K562 (cell line): ENCODE measurements at regions not wholly inside any gene's neighbourhood (a gene's known extent, or its start where the extent isn't known, plus 50 kb on each side); places are given as distances from the start of the nearest gene placed in this dataset.

Experiments used
- ATAC-seq: fragments of 200-7000 bp; cut with Tn5 transposase; 3 replicates; pipeline ENCODE4 v1.9.1; 2020; ENCODE audit warnings: moderate library complexity
- BruUV-seq: library from RNA; stranded (reverse); fragments of 400-500 nt; replicated peaks from 2 replicates; lab custom pipeline; 2021; lab: Mats Ljungman, UMichigan
- CTCF ChIA-PET: fragments of 300-600 bp; formaldehyde crosslinking; extraction: SDS; loops from one replicate; lab custom pipeline; 2021; ENCODE audit warnings: low intra/inter-chr PET ratio; lab: Yijun Ruan, JAX
- POLR2A ChIA-PET: fragments of 300-600, 350-650 bp; sonication (Branson Sonifier 250); formaldehyde crosslinking; extraction: SDS; loops from one replicate; lab custom pipeline; 2021; ENCODE audit warnings: antibody characterized with exemption, inconsistent platforms; lab: Yijun Ruan, JAX
- DNase-seq, 4 experiments: peaks; one replicate each; pipeline versions ENCODE4 v3.0.0 to v3.0.0-alpha.2; 2011 to 2018; ENCODE audit warnings: low spot score in 3 of 4, mixed read lengths in 3 of 4; ENCODE audit errors: extremely low read depth in 1 of 4
- FAIRE-seq: peaks from 2 replicates; lab custom pipeline; 2011; peaks lifted over from hg19 to GRCh38; lab: Jason Lieb, UNC
- H2AFZ ChIP-seq: 2 replicates; pipeline ENCODE4 v1.6.0; 2011; ENCODE audit warnings: low read depth, low read length, control low read depth, inconsistent platforms
- H3K27ac ChIP-seq: fragments of 200-600 bp; 3 replicates; pipeline ENCODE4 v1.8.0; 2011; ENCODE audit warnings: low read depth, mild to moderate bottlenecking, control low read depth, inconsistent platforms, low read length, moderate library complexity, mixed read lengths; ENCODE audit errors: extremely low read depth
- H3K27me3 ChIP-seq, 2 experiments: fragments of 300-600 bp in 1 of 2; 2 replicates in 1 of 2; 3 replicates in 1 of 2; pipeline versions ENCODE4 v1.6.0 to v1.8.0; 2011; ENCODE audit warnings: inconsistent platforms in 2 of 2, low read length in 2 of 2, mild to moderate bottlenecking in 1 of 2, mixed read lengths in 1 of 2, moderate library complexity in 1 of 2; ENCODE audit not compliant: control insufficient read depth in 2 of 2, insufficient read depth in 2 of 2
- H3K36me3 ChIP-seq: fragments of 300-600 bp; 3 replicates; pipeline ENCODE4 v1.8.0; 2011; ENCODE audit warnings: mild to moderate bottlenecking, low read length, inconsistent platforms; ENCODE audit not compliant: control insufficient read depth, insufficient read depth
- H3K4me1 ChIP-seq, 2 experiments: fragments of 200-600 bp in 1 of 2; replicated peaks in 1 of 2; 2 replicates in 1 of 2; 3 replicates in 1 of 2; pipeline versions ENCODE4 v1.5.1 to v1.8.0; 2011; ENCODE audit warnings: inconsistent platforms in 2 of 2, low read length in 2 of 2, mild to moderate bottlenecking in 1 of 2, mixed read lengths in 1 of 2, moderate library complexity in 1 of 2; ENCODE audit not compliant: control insufficient read depth in 2 of 2, insufficient read depth in 2 of 2
- H3K4me2 ChIP-seq: 2 replicates; pipeline ENCODE4 v1.6.1; 2011; ENCODE audit warnings: low read length, control low read depth, inconsistent platforms, mixed read lengths; ENCODE audit not compliant: insufficient read depth
- H3K4me3 ChIP-seq: fragments of 200-600 bp; sonication (generic), shearing (Covaris generic); 2 replicates; pipeline ENCODE4 v1.5.1; 2016; ENCODE audit warnings: control low read depth, inconsistent platforms
- H3K79me2 ChIP-seq: fragments of 200-600 bp; 3 replicates; pipeline ENCODE4 v1.8.0; 2011; ENCODE audit warnings: low read length, inconsistent platforms; ENCODE audit not compliant: control insufficient read depth, insufficient read depth
- H3K9ac ChIP-seq, 2 experiments: 2 replicates each; pipeline versions ENCODE4 v1.6.0 to v1.6.1; 2011; ENCODE audit warnings: low read depth in 2 of 2, low read length in 2 of 2, control low read depth in 1 of 2, inconsistent platforms in 1 of 2, mild to moderate bottlenecking in 1 of 2, mixed read lengths in 1 of 2; ENCODE audit not compliant: insufficient read depth in 1 of 2
- H3K9me1 ChIP-seq: one replicate; pipeline ENCODE4 v1.6.0; 2011; ENCODE audit warnings: inconsistent platforms, mild to moderate bottlenecking, low read length, moderate library complexity; ENCODE audit not compliant: control insufficient read depth, insufficient read depth
- H3K9me3 ChIP-seq: replicated peaks from 2 replicates; pipeline ENCODE4 v1.5.1; 2011; ENCODE audit warnings: low read depth, low read length, inconsistent platforms; ENCODE audit not compliant: control insufficient read depth, insufficient read depth
- H4K20me1 ChIP-seq: replicated peaks from 2 replicates; pipeline ENCODE4 v1.6.1; 2011; ENCODE audit warnings: low read length, inconsistent platforms, mixed read lengths; ENCODE audit not compliant: control insufficient read depth, insufficient read depth
- GMEB1 ChIP-seq: fragments of 250-450 bp; sonication (Bioruptor Pico); IDR thresholded peaks from 2 replicates; pipeline ENCODE4 v1.4.0; 2020; ENCODE audit warnings: mild to moderate bottlenecking
- HDAC2 ChIP-seq: fragments of 450-650 bp; IDR thresholded peaks from 2 replicates; pipeline ENCODE4 v1.6.1; 2016; ENCODE audit warnings: mild to moderate bottlenecking
- KAT8 ChIP-seq: fragments of 450-650 bp; IDR thresholded peaks from 2 replicates; pipeline ENCODE4 v1.6.1; 2016; ENCODE audit warnings: low read depth, mild to moderate bottlenecking
- KDM5B ChIP-seq: fragments of 200-600 bp; sonication (generic); IDR thresholded peaks from 2 replicates; pipeline ENCODE4 v1.6.1; 2012; ENCODE audit warnings: low read depth, mild to moderate bottlenecking, moderate library complexity, low read length, control low read depth, inconsistent platforms; ENCODE audit not compliant: insufficient replicate concordance
- KHSRP ChIP-seq: fragments of 450-650 bp; IDR thresholded peaks from 2 replicates; pipeline ENCODE4 v1.6.1; 2017
- NFE2 ChIP-seq: IDR thresholded peaks from 2 replicates; pipeline ENCODE4 v1.6.1; 2014; ENCODE audit warnings: antibody characterized with exemption, low read depth
- NFRKB ChIP-seq: fragments of 450-650 bp; IDR thresholded peaks from 2 replicates; pipeline ENCODE4 v1.6.1; 2016; ENCODE audit warnings: low read depth
- PPARD ChIP-seq: fragments of 250-450 bp; sonication (Bioruptor Pico); IDR thresholded peaks from 2 replicates; pipeline ENCODE4 v1.8.0; 2022; ENCODE audit warnings: inconsistent platforms, mild to moderate bottlenecking, moderate library complexity
- RB1 ChIP-seq: fragments of 450-650 bp; IDR thresholded peaks from 2 replicates; pipeline ENCODE4 v1.6.1; 2017; ENCODE audit warnings: low read depth, mild to moderate bottlenecking
- TCF15 ChIP-seq: fragments of 250-450 bp; sonication (Bioruptor Pico); IDR thresholded peaks from 2 replicates; pipeline ENCODE4 v1.8.0; 2022; ENCODE audit warnings: moderate library complexity, mild to moderate bottlenecking, inconsistent platforms
- TEAD2 ChIP-seq: fragments of 450-650 bp; IDR thresholded peaks from 2 replicates; pipeline ENCODE4 v1.6.1; 2016; ENCODE audit warnings: missing genetic modification characterization, control low read depth, missing compliant biosample characterization
- ZC3H8 ChIP-seq: fragments of 450-650 bp; IDR thresholded peaks from 2 replicates; pipeline ENCODE4 v1.6.1; 2017
- ZNF408 ChIP-seq: fragments of 250-450 bp; sonication (Bioruptor Pico); IDR thresholded peaks from 2 replicates; pipeline ENCODE4 v1.4.0; 2020; ENCODE audit warnings: low read depth, mild to moderate bottlenecking, moderate library complexity
- ZNF445 ChIP-seq: fragments of 250-450 bp; sonication (Bioruptor Pico); IDR thresholded peaks from 2 replicates; pipeline ENCODE4 v1.4.0; 2020; ENCODE audit warnings: low read depth, mild to moderate bottlenecking, moderate library complexity
- WGBS: fragments of 100-300 bp; shearing (Covaris generic); methylation state at CpG from one replicate; pipeline ENCODE4 v1.1.6; 2016; ENCODE audit warnings: low coverage, mixed read lengths; ENCODE audit not compliant: insufficient coverage; ENCODE audit errors: missing lambda C conversion rate; 5-methylcytosine and 5-hydroxymethylcytosine counted together
- in situ Hi-C: fragments of 300-500 bp; cut with MboI; formaldehyde crosslinking; loops from 4 replicates; pipeline ENCODE4 v1.15.0; 2018; ENCODE audit warnings: inconsistent platforms, mixed read lengths
- intact Hi-C: fragments of 100-400 bp; cut with micrococcal nuclease; formaldehyde crosslinking; loops from 2 replicates; pipeline ENCODE4 v1.14.2; 2022

GRCh38 chr10:81009296-81009695, 471.6 kb downstream of the SH2D4B start:
- Histone ChIP-seq H3K9ac (no peak overlapping the region), H3K9me1 (no peaks in the 10 kb centered on the region), H3K4me1 (no peaks in the 10 kb centered on the region), H2AFZ (no peak overlapping the region), H3K4me2 (no peak overlapping the region), H3K9me3 (no peaks in the 10 kb centered on the region), H3K36me3 (no peaks in the 10 kb centered on the region), H3K27me3 (no peaks in the 10 kb centered on the region), H3K27ac (no peak overlapping the region), H4K20me1 (no peaks in the 10 kb centered on the region), H3K79me2 (no peaks in the 10 kb centered on the region), H3K4me3 (no peak overlapping the region)
- in situ Hi-C loops, result no loop called here
- TF ChIP-seq ZNF445 (CRISPR knock-in tag), result no peak
- DNase-seq (no peak), ATAC-seq (no peak), FAIRE-seq (no peak)
- ChIA-PET CTCF (no interaction called here), POLR2A (interaction anchor here (0.6 kb wide), 1 partner anchor 62 kb away, joined by 4 read pairs; no protein-coding TSS in a partner anchor)
- WGBS, result 0% methylated on average over 5 of the region's 5 CpGs
- intact Hi-C loops, result no loop called here
- no TSS peak for BruUV-seq

- H3K27ac ChIP-seq, result no peak overlapping the region
- no peaks in the 10 kb centered on the region for H3K36me3 ChIP-seq
- ChIA-PET CTCF (no interaction called here), POLR2A (no interaction called here)
- no peak overlapping the region for H3K4me3 ChIP-seq
- no peaks in the 10 kb centered on the region for H3K9me3 ChIP-seq
- in situ Hi-C loops (no loop called here), intact Hi-C loops (no loop called here)
- no peaks in the 10 kb centered on the region for H3K79me2 ChIP-seq
- DNase-seq (no peak), ATAC-seq (no peak), FAIRE-seq (no peak)
- H3K4me2 ChIP-seq, result no peak overlapping the region
- H3K9me1 ChIP-seq, result no peaks in the 10 kb centered on the region
- 0% methylated on average over 5 of the region's 5 CpGs for WGBS
- no peaks in the 10 kb centered on the region for H4K20me1 ChIP-seq
- no peak overlapping the region for H2AFZ ChIP-seq
- no peak for TF ChIP-seq TCF15 (CRISPR knock-in tag)
- TF ChIP-seq KHSRP, result no peak
- no peak for TF ChIP-seq PPARD (CRISPR knock-in tag)
- no peak for TF ChIP-seq NFE2
- TF ChIP-seq HDAC2, result no peak
- TF ChIP-seq KDM5B, result no peak
- no peak for TF ChIP-seq TEAD2 (tag)
- no peak for TF ChIP-seq ZC3H8
- no peak for TF ChIP-seq RB1
- no peak for TF ChIP-seq KAT8
- no peak for TF ChIP-seq NFRKB
- TF ChIP-seq GMEB1, result no peak
- no peak for TF ChIP-seq ZNF408 (CRISPR knock-in tag)
- no peaks in the 10 kb centered on the region for H3K27me3 ChIP-seq
- no TSS peak for BruUV-seq
- no peak overlapping the region for H3K9ac ChIP-seq
- no peaks in the 10 kb centered on the region for H3K4me1 ChIP-seq
Observed at GRCh38 chr10:81013771-81014170, 476.1 kb downstream of the SH2D4B start.
